Sciatic nerve (tissue), 2 donors: ENCODE measurements at regions not wholly inside any gene's neighbourhood (a gene's known extent, or its start where the extent isn't known, plus 50 kb on each side); places are given as distances from the start of the nearest gene placed in this dataset.

Experiments
- ATAC-seq: fragments of 200-7000 bp; cut with Tn5 transposase; one replicate; pipeline ENCODE4 v1.9.1; 2020; ENCODE audit warnings: mild to moderate bottlenecking, moderate library complexity
- DNase-seq: peaks from one replicate; pipeline ENCODE4 v3.0.0-alpha.2; 2020; ENCODE audit warnings: low spot score
- intact Hi-C: fragments of 100-400 bp; cut with DNase I; formaldehyde crosslinking; loops from one replicate; pipeline ENCODE4 v1.14.2; 2022
- donor health status: DM: no; HTN: no; CAD: no.
- donor health status: DM: no; HTN: no; CAD: no.

GRCh38 chr17:77701996-77702395 is 256.5 kb upstream of the TNRC6C start:
- DNase-seq (no peak), ATAC-seq (no peak)
- intact Hi-C loops, result no loop called here

- intact Hi-C loops, result no loop called here
- DNase-seq (no peak), ATAC-seq (no peak)
Observed at GRCh38 chr17:77704048-77704815, 254.3 kb upstream of the TNRC6C start.

GRCh38 chr17:77706938-77707337 is 251.6 kb upstream of the TNRC6C start:
- DNase-seq, result no peak
- intact Hi-C loops, result no loop called here

DNA sequence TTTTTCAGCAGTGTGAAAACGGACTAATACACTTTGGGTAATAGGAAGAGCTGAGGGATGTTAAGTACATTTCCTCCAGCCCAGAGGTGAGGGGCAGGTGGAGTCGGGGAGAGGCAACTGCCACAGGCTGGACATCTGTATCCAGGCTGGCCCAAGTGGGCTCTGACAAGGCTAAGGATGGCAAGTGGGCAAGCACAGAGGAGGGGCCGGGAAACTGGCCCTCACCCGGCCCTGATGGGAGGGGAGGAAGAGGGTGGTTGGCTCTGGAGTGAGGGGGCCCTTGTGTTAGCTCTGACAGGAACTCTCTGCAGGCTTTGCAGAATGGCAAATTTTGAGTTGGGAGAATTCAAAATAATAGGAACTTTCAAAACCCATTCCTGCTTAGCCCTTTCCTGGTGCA is 251.0 kb upstream of the TNRC6C start:
- intact Hi-C loops, result no loop called here
- ATAC-seq (no peak), DNase-seq (no peak)

More at GRCh38 chr17:77706938-77707337, 251.6 kb upstream of the TNRC6C start:
- ATAC-seq, result no peak

- intact Hi-C loops, result no loop called here
- ATAC-seq (no peak), DNase-seq (no peak)
Observed at GRCh38 chr17:77708049-77708448, 250.5 kb upstream of the TNRC6C start.

- ATAC-seq (no peak), DNase-seq (no peak)
- intact Hi-C loops, result no loop called here
Observed at GRCh38 chr17:77708936-77709335, 249.6 kb upstream of the TNRC6C start.

- ATAC-seq, result no peak
- DNase-seq, result no peak
- intact Hi-C loops, result no loop called here
Observed at GRCh38 chr17:77709594-77709993, 248.9 kb upstream of the TNRC6C start.

DNA sequence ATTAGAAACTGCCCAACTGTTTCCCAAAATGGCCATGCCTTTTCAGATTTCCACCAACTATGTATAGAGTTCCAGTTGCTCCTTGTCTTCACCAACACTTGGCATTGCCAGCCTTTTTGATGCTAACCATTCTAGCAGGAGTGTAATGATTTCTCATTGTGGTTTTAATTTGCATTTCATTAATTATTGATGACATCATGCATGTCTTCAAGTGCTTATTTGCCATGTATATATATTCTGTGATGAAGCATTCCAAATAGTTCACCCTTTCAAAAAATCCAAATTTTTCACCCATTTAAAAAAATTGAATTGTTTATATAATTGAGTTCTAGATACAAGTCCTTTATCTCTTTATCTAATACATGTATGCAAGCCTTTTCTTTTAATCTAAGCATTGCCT is 245.9 kb upstream of the TNRC6C start:
- intact Hi-C loops, result no loop called here
- no peak for ATAC-seq
- no peak for DNase-seq

DNA sequence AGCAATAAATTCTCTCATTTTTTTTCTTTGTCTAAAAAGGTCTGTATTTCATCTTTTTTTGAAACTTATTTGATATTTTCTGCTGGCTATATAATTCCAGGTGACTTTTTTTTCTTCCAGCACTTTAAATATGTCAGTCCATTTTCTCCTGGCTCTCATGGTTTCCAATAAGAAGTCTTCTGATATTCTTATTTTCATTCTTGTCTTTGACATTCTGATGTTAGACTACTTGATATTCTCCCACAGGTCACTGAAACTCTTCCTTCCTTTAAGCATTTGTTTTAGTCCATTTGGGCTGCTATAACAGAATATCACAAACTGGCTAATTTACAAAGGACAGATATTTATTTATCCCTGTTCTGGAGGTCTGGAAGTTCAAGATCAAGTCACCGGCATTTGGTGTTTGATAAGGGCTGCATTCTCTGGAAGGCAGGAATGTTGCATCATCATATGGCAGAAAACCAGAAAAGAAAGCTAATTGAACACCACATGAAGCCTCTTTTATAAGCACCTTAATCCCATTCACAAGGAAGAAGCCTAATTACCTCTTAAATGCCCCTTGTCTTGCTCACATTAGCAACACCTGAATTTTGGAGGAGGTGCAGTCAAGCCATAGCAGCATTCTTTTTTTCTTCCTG is 242.1 kb upstream of the TNRC6C start:
- intact Hi-C loops, result no loop called here
- ATAC-seq, result no peak
- DNase-seq, result no peak

GRCh38 chr17:77717941-77718668 is 240.4 kb upstream of the TNRC6C start:
- intact Hi-C loops, result no loop called here
- DNase-seq (no peak), ATAC-seq (no peak)

DNA sequence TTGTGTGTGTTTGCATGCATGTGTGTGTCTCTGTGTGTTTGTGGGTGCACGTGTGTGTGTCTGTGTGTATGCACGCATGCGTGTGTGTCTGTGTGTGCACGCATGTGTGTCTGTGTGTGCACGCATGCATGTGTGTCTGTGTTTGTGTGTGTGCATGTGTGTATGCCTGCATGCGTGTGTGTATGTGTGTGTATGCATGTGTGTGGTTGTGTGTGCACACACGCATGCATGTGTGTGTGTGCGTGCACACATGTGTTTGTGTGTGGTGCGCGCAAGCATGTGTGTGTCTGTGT is 239.9 kb upstream of the TNRC6C start:
- ATAC-seq, result no peak
- no peak for DNase-seq
- intact Hi-C loops, result no loop called here

- ATAC-seq (no peak), DNase-seq (no peak)
- intact Hi-C loops, result no loop called here
Observed at GRCh38 chr17:77719806-77720205, 238.7 kb upstream of the TNRC6C start.

- DNase-seq (peak; percentile 26), ATAC-seq (no peak)
- intact Hi-C loops, result no loop called here
Observed at GRCh38 chr17:77720946-77721845, 237.3 kb upstream of the TNRC6C start.

GRCh38 chr17:77721846-77722160 is 236.7 kb upstream of the TNRC6C start:
- intact Hi-C loops, result no loop called here
- peak; percentile 34 for DNase-seq
- no peak for ATAC-seq

- DNase-seq, result no peak
- no peak for ATAC-seq
- intact Hi-C loops, result no loop called here
Observed at GRCh38 chr17:77722366-77722765, 236.1 kb upstream of the TNRC6C start.

DNA sequence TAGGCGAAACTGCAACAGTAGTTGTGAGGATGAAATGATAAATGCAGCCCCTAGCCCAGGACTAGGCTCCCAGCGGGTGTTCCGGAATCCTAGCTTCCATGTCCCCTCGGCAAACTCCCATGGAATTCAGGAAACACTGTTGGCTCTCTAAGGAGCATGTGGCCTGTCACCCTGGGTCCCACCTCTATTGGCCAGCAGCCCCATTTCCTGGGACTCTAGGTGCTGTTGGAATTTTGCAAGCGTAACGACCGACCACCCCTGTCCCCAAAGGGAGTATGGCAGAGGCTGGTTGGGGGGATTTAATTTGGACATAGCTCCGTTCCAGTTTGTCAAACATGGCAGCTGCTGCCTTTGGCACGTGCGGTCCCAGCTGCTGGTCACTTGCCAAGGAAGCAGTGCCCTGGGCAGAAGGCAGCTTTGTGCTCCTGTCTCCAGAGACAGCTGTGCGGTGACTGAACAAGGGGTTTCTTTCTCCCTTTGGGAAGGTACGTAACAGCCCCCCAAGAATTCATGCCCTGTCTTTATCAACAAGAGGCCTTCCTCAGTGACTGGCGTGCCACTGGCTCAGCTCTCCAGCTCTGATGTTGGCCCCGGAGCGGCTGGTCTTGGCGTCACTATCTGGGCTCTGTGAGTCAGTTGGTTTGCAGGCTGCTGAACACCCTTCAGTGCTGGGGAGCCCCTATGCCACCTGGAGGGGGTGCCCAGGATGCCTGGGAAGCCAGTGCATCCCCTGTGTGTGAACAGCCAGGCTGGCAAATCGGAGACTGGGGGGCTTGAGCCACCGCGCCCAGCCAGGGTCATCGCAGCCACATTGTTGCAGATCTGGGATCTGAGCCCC is 235.2 kb upstream of the TNRC6C start:
- peak; percentile 53 for DNase-seq
- intact Hi-C loops, result no loop called here

DNA sequence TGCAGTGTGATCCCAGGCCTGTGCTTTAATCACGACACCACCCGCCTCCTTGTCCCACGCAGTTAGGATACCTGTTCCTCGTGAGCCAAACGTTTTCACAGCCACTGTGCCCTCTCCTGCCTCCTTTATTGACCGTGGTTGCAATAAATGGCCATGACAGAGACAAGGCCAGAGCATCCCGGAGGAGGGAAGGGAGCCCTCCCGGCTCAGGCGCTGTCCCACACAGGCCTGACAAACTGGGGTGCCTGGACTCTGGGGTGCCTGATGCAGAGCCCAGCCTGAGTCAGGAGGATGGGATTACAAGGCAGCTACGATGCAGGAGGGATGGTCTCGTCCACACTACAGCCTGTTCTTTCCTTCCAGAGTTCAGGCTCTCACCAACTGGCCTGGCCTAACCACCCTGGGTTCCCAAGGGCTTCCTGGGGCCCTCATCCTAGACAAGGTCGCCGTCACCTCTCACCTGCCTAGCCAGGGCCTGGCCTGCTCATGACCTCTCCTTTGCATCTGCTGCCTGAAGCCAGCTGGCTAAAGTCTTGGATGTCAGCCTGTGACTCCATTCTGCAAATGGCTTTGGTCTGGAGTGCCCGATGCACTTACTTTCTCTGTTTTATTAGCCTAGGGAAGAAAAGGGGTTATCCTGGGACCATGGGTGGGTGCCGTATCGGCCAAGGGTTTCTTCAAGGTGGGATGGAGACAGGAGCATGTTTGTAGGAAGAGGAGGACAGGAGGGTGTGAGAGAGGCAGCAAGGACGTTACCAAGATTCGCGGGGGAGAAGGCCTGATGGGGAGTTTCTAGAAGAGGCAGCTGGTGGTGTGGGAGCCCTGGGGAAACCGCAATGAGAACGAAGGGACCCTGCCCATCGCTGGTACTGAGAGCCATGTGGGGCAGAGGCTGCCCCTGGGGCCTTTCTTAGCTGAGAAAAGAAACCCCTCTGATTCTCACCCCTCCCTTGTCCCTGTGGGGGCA is 234.3 kb upstream of the TNRC6C start:
- no peak for ATAC-seq
- intact Hi-C loops, result no loop called here
- DNase-seq, result peak; percentile 31

More for the DNA sequence above, 235.2 kb upstream of the TNRC6C start:
- no peak for ATAC-seq
